Vagina (tissue), 2 donors: ENCODE measurements at regions not wholly inside any gene's neighbourhood (a gene's known extent, or its start where the extent isn't known, plus 50 kb on each side); places are given as distances from the start of the nearest gene placed in this dataset.

Experiments used
- POLR2A ChIP-seq, 2 donors: fragments of 450-650 bp; IDR thresholded peaks; one replicate each; pipeline ENCODE4 v1.6.1; 2017; ENCODE audit warnings: antibody characterized with exemption in 2 of 2, mild to moderate bottlenecking in 2 of 2, moderate library complexity in 2 of 2
- TF ChIP-seq, protein P1 (sequence below), 3 experiments: fragments of 450-650 bp in 2 of 3; fragments of 200-600 bp in 1 of 3; sonication (generic) in 1 of 3; IDR thresholded peaks; one replicate each; pipeline ENCODE4 v1.5.1; 2017 to 2019; ENCODE audit warnings: antibody characterized with exemption in 3 of 3, mild to moderate bottlenecking in 2 of 3, moderate library complexity in 2 of 3

- TF ChIP-seq, protein P1, sequence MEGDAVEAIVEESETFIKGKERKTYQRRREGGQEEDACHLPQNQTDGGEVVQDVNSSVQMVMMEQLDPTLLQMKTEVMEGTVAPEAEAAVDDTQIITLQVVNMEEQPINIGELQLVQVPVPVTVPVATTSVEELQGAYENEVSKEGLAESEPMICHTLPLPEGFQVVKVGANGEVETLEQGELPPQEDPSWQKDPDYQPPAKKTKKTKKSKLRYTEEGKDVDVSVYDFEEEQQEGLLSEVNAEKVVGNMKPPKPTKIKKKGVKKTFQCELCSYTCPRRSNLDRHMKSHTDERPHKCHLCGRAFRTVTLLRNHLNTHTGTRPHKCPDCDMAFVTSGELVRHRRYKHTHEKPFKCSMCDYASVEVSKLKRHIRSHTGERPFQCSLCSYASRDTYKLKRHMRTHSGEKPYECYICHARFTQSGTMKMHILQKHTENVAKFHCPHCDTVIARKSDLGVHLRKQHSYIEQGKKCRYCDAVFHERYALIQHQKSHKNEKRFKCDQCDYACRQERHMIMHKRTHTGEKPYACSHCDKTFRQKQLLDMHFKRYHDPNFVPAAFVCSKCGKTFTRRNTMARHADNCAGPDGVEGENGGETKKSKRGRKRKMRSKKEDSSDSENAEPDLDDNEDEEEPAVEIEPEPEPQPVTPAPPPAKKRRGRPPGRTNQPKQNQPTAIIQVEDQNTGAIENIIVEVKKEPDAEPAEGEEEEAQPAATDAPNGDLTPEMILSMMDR (IDR thresholded peaks at IDR 0.05): no peak
- no peak for TF ChIP-seq POLR2A (IDR thresholded peaks at IDR 0.05)
These were observed 433.4 kb upstream of the IL12A start for GRCh38 chr3:159555205-159555604.
